ENCODE measurements at regions not wholly inside any gene's neighbourhood (a gene's known extent, or its start where the extent isn't known, plus 50 kb on each side); places are given as distances from the start of the nearest gene placed in this dataset.

GRCh38 chr13:66009241-66009640, 1220.9 kb downstream of the PCDH9 start:
- TF ChIP-seq, protein P1, sequence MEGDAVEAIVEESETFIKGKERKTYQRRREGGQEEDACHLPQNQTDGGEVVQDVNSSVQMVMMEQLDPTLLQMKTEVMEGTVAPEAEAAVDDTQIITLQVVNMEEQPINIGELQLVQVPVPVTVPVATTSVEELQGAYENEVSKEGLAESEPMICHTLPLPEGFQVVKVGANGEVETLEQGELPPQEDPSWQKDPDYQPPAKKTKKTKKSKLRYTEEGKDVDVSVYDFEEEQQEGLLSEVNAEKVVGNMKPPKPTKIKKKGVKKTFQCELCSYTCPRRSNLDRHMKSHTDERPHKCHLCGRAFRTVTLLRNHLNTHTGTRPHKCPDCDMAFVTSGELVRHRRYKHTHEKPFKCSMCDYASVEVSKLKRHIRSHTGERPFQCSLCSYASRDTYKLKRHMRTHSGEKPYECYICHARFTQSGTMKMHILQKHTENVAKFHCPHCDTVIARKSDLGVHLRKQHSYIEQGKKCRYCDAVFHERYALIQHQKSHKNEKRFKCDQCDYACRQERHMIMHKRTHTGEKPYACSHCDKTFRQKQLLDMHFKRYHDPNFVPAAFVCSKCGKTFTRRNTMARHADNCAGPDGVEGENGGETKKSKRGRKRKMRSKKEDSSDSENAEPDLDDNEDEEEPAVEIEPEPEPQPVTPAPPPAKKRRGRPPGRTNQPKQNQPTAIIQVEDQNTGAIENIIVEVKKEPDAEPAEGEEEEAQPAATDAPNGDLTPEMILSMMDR (IDR thresholded peaks at IDR 0.05; ENCODE audit: low read depth, low read length, poor library complexity, severe bottlenecking) = no peak
- TF ChIP-seq EZH2phosphoT487 (IDR thresholded peaks at IDR 0.05; ENCODE audit: borderline replicate concordance, low read length) = no peak
